SK-N-SH (cell line): ENCODE measurements at regions not wholly inside any gene's neighbourhood (a gene's known extent, or its start where the extent isn't known, plus 50 kb on each side); places are given as distances from the start of the nearest gene placed in this dataset.
A peak's percentile ranks its signal among the peaks of the same experiment; 100 is the strongest.

ENCODE experiments used
- CTCF ChIA-PET: fragments of 300-600, 350-600 bp; formaldehyde crosslinking; extraction: SDS; loops from one replicate; lab custom pipeline; 2021; lab: Yijun Ruan, JAX
- POLR2A ChIA-PET: fragments of 350-600 bp; sonication (Branson Sonifier 250); formaldehyde crosslinking; extraction: SDS; loops from one replicate; lab custom pipeline; 2020; ENCODE audit warnings: antibody characterized with exemption, inconsistent platforms; lab: Yijun Ruan, JAX
- DNase-seq: peaks from one replicate; pipeline ENCODE4 v3.0.0; 2012
- H2AFZ ChIP-seq: fragments of 200-600 bp; sonication (generic); 2 replicates; pipeline ENCODE4 v1.8.1; 2016; ENCODE audit warnings: antibody characterized with exemption, mild to moderate bottlenecking, low read depth
- H3F3A ChIP-seq: fragments of 200-600 bp; sonication (generic); replicated peaks from 2 replicates; pipeline ENCODE3; 2016; ENCODE audit warnings: antibody characterized with exemption, mild to moderate bottlenecking; ENCODE audit not compliant: insufficient read depth
- H3K27ac ChIP-seq, 2 experiments: fragments of 200-500 bp in 1 of 2; fragments of 200-600 bp in 1 of 2; sonication (Bioruptor generic) in 1 of 2; sonication (generic), shearing (Covaris generic) in 1 of 2; 2 replicates each; pipeline versions ENCODE4 v1.5.1 to v1.6.1; 2014 to 2016; ENCODE audit warnings: low read depth in 2 of 2, inconsistent platforms in 1 of 2, low read length in 1 of 2, mild to moderate bottlenecking in 1 of 2, mixed read lengths in 1 of 2
- H3K27me3 ChIP-seq: fragments of 200-600 bp; sonication (generic), shearing (Covaris generic); 2 replicates; pipeline ENCODE4 v1.6.1; 2016; ENCODE audit warnings: mixed run types; ENCODE audit not compliant: insufficient read depth
- H3K36me3 ChIP-seq, 2 experiments: fragments of 200-500 bp in 1 of 2; fragments of 200-600 bp in 1 of 2; sonication (Bioruptor generic) in 1 of 2; sonication (generic) in 1 of 2; replicated peaks in 1 of 2; 2 replicates each; pipeline versions ENCODE3 to v1.5.1; 2014 to 2016; ENCODE audit warnings: low read length in 1 of 2, mild to moderate bottlenecking in 1 of 2; ENCODE audit not compliant: insufficient read depth in 2 of 2, control insufficient read depth in 1 of 2
- H3K4me1 ChIP-seq, 2 experiments: fragments of 200-500 bp in 1 of 2; fragments of 200-600 bp in 1 of 2; sonication (Bioruptor generic) in 1 of 2; sonication (generic), shearing (Covaris generic) in 1 of 2; 2 replicates each; pipeline versions ENCODE4 v1.5.1 to v1.6.1; 2014 to 2016; ENCODE audit warnings: low read depth in 1 of 2, low read length in 1 of 2, mixed run types in 1 of 2; ENCODE audit not compliant: insufficient read depth in 2 of 2, control insufficient read depth in 1 of 2
- H3K4me2 ChIP-seq: fragments of 200-600 bp; sonication (generic), shearing (Covaris generic); 2 replicates; pipeline ENCODE4 v1.6.1; 2017; ENCODE audit warnings: mixed run types
- H3K4me3 ChIP-seq, 2 experiments: fragments of 200-500 bp in 1 of 2; fragments of 200-600 bp in 1 of 2; sonication (Bioruptor generic) in 1 of 2; sonication (generic), shearing (Covaris generic) in 1 of 2; 2 replicates each; pipeline versions ENCODE4 v1.5.1 to v1.8.1; 2014 to 2016; ENCODE audit warnings: low read depth in 2 of 2, inconsistent platforms in 1 of 2, low read length in 1 of 2, mild to moderate bottlenecking in 1 of 2, mixed read lengths in 1 of 2, moderate library complexity in 1 of 2
- H3K79me2 ChIP-seq: fragments of 200-600 bp; sonication (generic); 2 replicates; pipeline ENCODE4 v1.8.1; 2017; ENCODE audit warnings: mild to moderate bottlenecking; ENCODE audit not compliant: insufficient read depth
- H3K9ac ChIP-seq: fragments of 200-600 bp; sonication (generic); 2 replicates; pipeline ENCODE4 v1.6.1; 2017; ENCODE audit warnings: mixed run types
- H3K9me2 ChIP-seq: fragments of 200-600 bp; sonication (generic); 2 replicates; pipeline ENCODE4 v1.6.1; 2017; ENCODE audit warnings: mixed run types
- H3K9me3 ChIP-seq: fragments of 200-600 bp; sonication (generic); 2 replicates; pipeline ENCODE4 v1.6.1; 2017; ENCODE audit warnings: mixed run types, mild to moderate bottlenecking, moderate library complexity
- H4K20me1 ChIP-seq: fragments of 200-600 bp; sonication (generic); 2 replicates; pipeline ENCODE4 v1.6.1; 2017; ENCODE audit warnings: mild to moderate bottlenecking, mixed run types; ENCODE audit not compliant: insufficient read depth
- CHD2 ChIP-seq: fragments of 150-350 bp; IDR thresholded peaks from 2 replicates; pipeline ENCODE4 v1.6.1; 2018; ENCODE audit warnings: low read length; ENCODE audit not compliant: partially characterized antibody
- FOXJ3 ChIP-seq: sonication (generic); formaldehyde crosslinking; IDR thresholded peaks from 2 replicates; pipeline ENCODE4 v1.5.1; 2020; ENCODE audit warnings: mild to moderate bottlenecking, missing genetic modification reagents
- JUND ChIP-seq: IDR thresholded peaks from 2 replicates; pipeline ENCODE4 v1.4.0; 2012
- POLR2AphosphoS5 ChIP-seq: IDR thresholded peaks from 2 replicates; pipeline ENCODE4 v1.6.1; 2012; ENCODE audit warnings: low read depth, low read length
- RAD21 ChIP-seq: IDR thresholded peaks from 2 replicates; pipeline ENCODE4 v1.6.1; 2012; ENCODE audit warnings: mild to moderate bottlenecking, low read length
- SMC3 ChIP-seq: IDR thresholded peaks from 2 replicates; pipeline ENCODE4 v1.6.1; 2012; ENCODE audit warnings: low read depth, low read length, improper control_type of control experiment
- TEAD4 ChIP-seq: IDR thresholded peaks from 2 replicates; pipeline ENCODE4 v1.4.0; 2012; ENCODE audit warnings: mild to moderate bottlenecking, borderline replicate concordance; ENCODE audit not compliant: insufficient read depth
- YY1 ChIP-seq: IDR thresholded peaks from 2 replicates; pipeline ENCODE4 v1.4.0; 2012; ENCODE audit warnings: low read depth, mild to moderate bottlenecking
- WGBS: methylation state at CpG from one replicate; pipeline ENCODE4 v1.1.6; 2017; ENCODE audit warnings: low lambda C conversion rate; 5-methylcytosine and 5-hydroxymethylcytosine counted together
- TF ChIP-seq, protein P1 (sequence below): fragments of 200-600 bp; sonication (generic); IDR thresholded peaks from 2 replicates; pipeline ENCODE4 v1.6.1; 2017; ENCODE audit warnings: antibody characterized with exemption, mild to moderate bottlenecking, moderate library complexity
- TF ChIP-seq, protein P2 (sequence below): IDR thresholded peaks from 2 replicates; pipeline ENCODE4 v1.4.0; 2012; ENCODE audit warnings: low read depth, borderline replicate concordance

DNA sequence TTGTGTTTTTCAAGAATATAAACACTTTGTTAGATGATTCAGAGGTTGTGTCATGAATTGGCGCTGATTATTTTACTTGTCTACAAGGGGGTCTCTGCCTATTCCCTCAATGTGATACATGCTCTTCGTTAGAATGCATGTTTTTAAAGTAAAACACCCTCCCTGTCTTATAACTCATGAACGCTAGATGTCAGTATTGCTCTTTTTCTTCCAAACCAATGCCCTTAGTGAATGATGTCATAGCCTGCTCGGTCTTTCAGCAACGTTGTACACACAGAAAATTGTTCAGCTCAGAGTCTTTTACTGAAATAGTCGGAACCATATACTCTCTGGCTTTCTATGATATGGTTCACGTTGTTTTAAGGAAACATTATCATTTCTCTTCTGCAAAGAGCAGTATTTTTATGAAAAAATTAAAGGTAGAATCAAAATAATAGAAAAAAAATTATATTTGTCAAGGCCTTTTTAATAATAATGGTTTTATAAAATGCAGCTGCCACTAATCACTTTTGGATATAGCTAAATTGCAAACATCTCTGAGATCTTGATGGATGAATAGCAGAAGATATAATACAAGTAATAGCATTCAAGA, 292.9 kb downstream of the TLL1 start:
- no peak overlapping the region for H3K4me2 ChIP-seq
- POLR2A ChIA-PET, result no interaction called here

DNA sequence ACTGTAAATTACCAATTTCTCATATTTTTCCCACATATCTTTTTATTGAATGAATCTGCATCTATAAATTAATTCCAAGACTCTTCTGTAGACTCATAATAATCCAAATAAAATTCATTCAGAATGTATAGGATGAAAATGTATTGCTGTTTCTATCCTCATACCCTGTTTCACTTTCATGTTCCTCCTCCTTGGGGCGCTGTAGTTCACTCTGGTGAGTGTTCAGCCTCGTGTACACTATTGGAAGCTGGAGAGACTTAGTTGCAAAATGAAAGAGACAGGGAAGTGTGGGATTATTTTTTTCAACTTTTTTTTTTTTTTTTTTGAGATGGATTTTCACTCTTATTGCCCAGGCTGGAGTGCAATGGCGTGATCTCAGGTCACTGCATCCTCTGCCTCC, 296.1 kb downstream of the TLL1 start:
- no peak overlapping the region; a peak in 1 of 4 replicates for H3K4me3 ChIP-seq
- H2AFZ ChIP-seq, result no peak overlapping the region
- H3K9ac ChIP-seq, result no peak overlapping the region
- DNase-seq, result no peak
- no peaks in the 10 kb centered on the region for H3K9me2 ChIP-seq
- POLR2A ChIA-PET, result no interaction called here
- no peak overlapping the region for H3K4me2 ChIP-seq
- no peaks in the 10 kb centered on the region for H3K36me3 ChIP-seq
- TF ChIP-seq FOXJ3 (no peak), YY1 (no peak), RAD21 (peak; percentile 42), SMC3 (peak; percentile 26; the same call in 1 of the 2 replicates)
- TF ChIP-seq, protein P1, sequence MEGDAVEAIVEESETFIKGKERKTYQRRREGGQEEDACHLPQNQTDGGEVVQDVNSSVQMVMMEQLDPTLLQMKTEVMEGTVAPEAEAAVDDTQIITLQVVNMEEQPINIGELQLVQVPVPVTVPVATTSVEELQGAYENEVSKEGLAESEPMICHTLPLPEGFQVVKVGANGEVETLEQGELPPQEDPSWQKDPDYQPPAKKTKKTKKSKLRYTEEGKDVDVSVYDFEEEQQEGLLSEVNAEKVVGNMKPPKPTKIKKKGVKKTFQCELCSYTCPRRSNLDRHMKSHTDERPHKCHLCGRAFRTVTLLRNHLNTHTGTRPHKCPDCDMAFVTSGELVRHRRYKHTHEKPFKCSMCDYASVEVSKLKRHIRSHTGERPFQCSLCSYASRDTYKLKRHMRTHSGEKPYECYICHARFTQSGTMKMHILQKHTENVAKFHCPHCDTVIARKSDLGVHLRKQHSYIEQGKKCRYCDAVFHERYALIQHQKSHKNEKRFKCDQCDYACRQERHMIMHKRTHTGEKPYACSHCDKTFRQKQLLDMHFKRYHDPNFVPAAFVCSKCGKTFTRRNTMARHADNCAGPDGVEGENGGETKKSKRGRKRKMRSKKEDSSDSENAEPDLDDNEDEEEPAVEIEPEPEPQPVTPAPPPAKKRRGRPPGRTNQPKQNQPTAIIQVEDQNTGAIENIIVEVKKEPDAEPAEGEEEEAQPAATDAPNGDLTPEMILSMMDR, result peak; percentile 53
- no peaks in the 10 kb centered on the region for H3K4me1 ChIP-seq
- no peaks in the 10 kb centered on the region for H3F3A ChIP-seq
- CTCF ChIA-PET, result interaction anchor here (1.6 kb wide), 1 partner anchor 18 kb away, joined by 3 read pairs; no protein-coding TSS in a partner anchor
- H3K27me3 ChIP-seq, result no peaks in the 10 kb centered on the region
- H3K79me2 ChIP-seq, result no peaks in the 10 kb centered on the region
- 22% methylated on average over 3 of the region's 3 CpGs for WGBS
- no peak overlapping the region for H3K27ac ChIP-seq
- H3K9me3 ChIP-seq, result no peaks in the 10 kb centered on the region
- H4K20me1 ChIP-seq, result no peaks in the 10 kb centered on the region

More for the DNA sequence above, 292.9 kb downstream of the TLL1 start:
- no peak overlapping the region for H3K27ac ChIP-seq
- TF ChIP-seq SMC3 (peak; percentile 91), CHD2 (no peak), TEAD4 (no peak), RAD21 (peak; percentile 93), POLR2AphosphoS5 (no peak), JUND (no peak)
- TF ChIP-seq, protein P1, result peak; percentile 88
- TF ChIP-seq, protein P2, sequence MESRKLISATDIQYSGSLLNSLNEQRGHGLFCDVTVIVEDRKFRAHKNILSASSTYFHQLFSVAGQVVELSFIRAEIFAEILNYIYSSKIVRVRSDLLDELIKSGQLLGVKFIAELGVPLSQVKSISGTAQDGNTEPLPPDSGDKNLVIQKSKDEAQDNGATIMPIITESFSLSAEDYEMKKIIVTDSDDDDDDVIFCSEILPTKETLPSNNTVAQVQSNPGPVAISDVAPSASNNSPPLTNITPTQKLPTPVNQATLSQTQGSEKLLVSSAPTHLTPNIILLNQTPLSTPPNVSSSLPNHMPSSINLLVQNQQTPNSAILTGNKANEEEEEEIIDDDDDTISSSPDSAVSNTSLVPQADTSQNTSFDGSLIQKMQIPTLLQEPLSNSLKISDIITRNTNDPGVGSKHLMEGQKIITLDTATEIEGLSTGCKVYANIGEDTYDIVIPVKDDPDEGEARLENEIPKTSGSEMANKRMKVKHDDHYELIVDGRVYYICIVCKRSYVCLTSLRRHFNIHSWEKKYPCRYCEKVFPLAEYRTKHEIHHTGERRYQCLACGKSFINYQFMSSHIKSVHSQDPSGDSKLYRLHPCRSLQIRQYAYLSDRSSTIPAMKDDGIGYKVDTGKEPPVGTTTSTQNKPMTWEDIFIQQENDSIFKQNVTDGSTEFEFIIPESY, result no peak
- no peak overlapping the region; a peak in 1 of 4 replicates for H3K4me3 ChIP-seq
- H3K9ac ChIP-seq, result no peak overlapping the region
- CTCF ChIA-PET, result interaction anchor here (0.5 to 4.0 kb wide), 24 partner anchors 10 to 1125 kb away, joined by 3 to 32 read pairs (median 4); no protein-coding TSS in a partner anchor
- H2AFZ ChIP-seq, result peak overlapping the region; percentile 21; the same call in 1 of the 2 replicates
- H3K36me3 ChIP-seq, result no peaks in the 10 kb centered on the region
- H3K9me2 ChIP-seq, result no peaks in the 10 kb centered on the region
- no peaks in the 10 kb centered on the region for H4K20me1 ChIP-seq
- H3K4me1 ChIP-seq, result no peaks in the 10 kb centered on the region
- H3K79me2 ChIP-seq, result no peaks in the 10 kb centered on the region
- no peaks in the 10 kb centered on the region for H3K9me3 ChIP-seq
- H3K27me3 ChIP-seq, result no peaks in the 10 kb centered on the region
- under 1% methylated on average over 7 of the region's 7 CpGs for WGBS
- DNase-seq, result peak; percentile 37
- H3F3A ChIP-seq, result no peaks in the 10 kb centered on the region
